IMR-90 (cell line): ENCODE measurements at regions not wholly inside any gene's neighbourhood (a gene's known extent, or its start where the extent isn't known, plus 50 kb on each side); places are given as distances from the start of the nearest gene placed in this dataset.

Experiments
- ATAC-seq: fragments of 200-7000 bp; cut with Tn5 transposase; 2 replicates; pipeline ENCODE4 v1.9.1; 2020; ENCODE audit warnings: low read depth, mild to moderate bottlenecking, moderate library complexity
- BruUV-seq: library from RNA; stranded (reverse); fragments of 400-500 nt; replicated peaks from 2 replicates; lab custom pipeline; 2021; lab: Mats Ljungman, UMichigan
- CTCF ChIA-PET: fragments of 300-600 bp; formaldehyde crosslinking; extraction: SDS; loops from one replicate; lab custom pipeline; 2021; ENCODE audit warnings: antibody characterized with exemption; lab: Yijun Ruan, JAX
- POLR2A ChIA-PET: fragments of 300-600 bp; sonication (Branson Sonifier 250); formaldehyde crosslinking; loops from one replicate; lab custom pipeline; 2022; ENCODE audit warnings: antibody characterized with exemption; ENCODE audit not compliant: unreplicated experiment; lab: Charles Lee
- DNase-seq: peaks from one replicate; pipeline ENCODE4 v3.0.0; 2013
- H2AFZ ChIP-seq: replicated peaks from 2 replicates; pipeline ENCODE3; 2013; ENCODE audit warnings: low read length, mild to moderate bottlenecking; ENCODE audit not compliant: poor library complexity
- H2AK5ac ChIP-seq: 2 replicates; pipeline ENCODE4 v1.6.1; 2013; ENCODE audit warnings: low read depth, low read length, inconsistent platforms
- H2AK9ac ChIP-seq: replicated peaks from 2 replicates; pipeline ENCODE3; 2013; ENCODE audit warnings: mild to moderate bottlenecking, low read depth, low read length, moderate library complexity; ENCODE audit not compliant: poor library complexity
- H2BK120ac ChIP-seq: 2 replicates; pipeline ENCODE4 v1.6.1; 2013; ENCODE audit warnings: low read depth, low read length, inconsistent platforms
- H2BK15ac ChIP-seq: 3 replicates; pipeline ENCODE4 v1.6.1; 2013; ENCODE audit warnings: low read depth, low read length, inconsistent platforms
- H2BK20ac ChIP-seq: 2 replicates; pipeline ENCODE4 v1.6.1; 2013; ENCODE audit warnings: low read depth, mild to moderate bottlenecking, inconsistent platforms, low read length, moderate library complexity
- H2BK5ac ChIP-seq: 2 replicates; pipeline ENCODE4 v1.6.1; 2013; ENCODE audit warnings: mild to moderate bottlenecking, low read depth, low read length, inconsistent platforms; ENCODE audit not compliant: poor library complexity, severe bottlenecking
- H3K14ac ChIP-seq: replicated peaks from 2 replicates; pipeline ENCODE4 v1.6.1; 2013; ENCODE audit warnings: low read depth, low read length, inconsistent platforms
- H3K18ac ChIP-seq: 2 replicates; pipeline ENCODE4 v1.6.1; 2013; ENCODE audit warnings: low read depth, low read length, control low read depth
- H3K23ac ChIP-seq: 2 replicates; pipeline ENCODE4 v1.6.1; 2013; ENCODE audit warnings: low read depth, low read length, inconsistent platforms
- H3K27ac ChIP-seq: 2 replicates; pipeline ENCODE4 v1.5.1; 2013; ENCODE audit warnings: mild to moderate bottlenecking, control low read depth, low read length; ENCODE audit not compliant: insufficient read depth
- H3K27me3 ChIP-seq: 2 replicates; pipeline ENCODE4 v1.6.1; 2013; ENCODE audit warnings: low read length; ENCODE audit not compliant: control insufficient read depth, insufficient read depth
- H3K36me3 ChIP-seq: 2 replicates; pipeline ENCODE4 v1.6.1; 2013; ENCODE audit warnings: low read length, mixed read lengths; ENCODE audit not compliant: control insufficient read depth, insufficient read depth
- H3K4ac ChIP-seq: 2 replicates; pipeline ENCODE4 v1.6.1; 2013; ENCODE audit warnings: low read depth, low read length, inconsistent platforms
- H3K4me1 ChIP-seq: 2 replicates; pipeline ENCODE4 v1.6.1; 2013; ENCODE audit warnings: low read length, mixed read lengths; ENCODE audit not compliant: control insufficient read depth, insufficient read depth
- H3K4me2 ChIP-seq: 2 replicates; pipeline ENCODE4 v1.6.1; 2013; ENCODE audit warnings: low read depth, mild to moderate bottlenecking, control low read depth, low read length, moderate library complexity
- H3K4me3 ChIP-seq: 2 replicates; pipeline ENCODE4 v1.5.1; 2013; ENCODE audit warnings: low read depth, mild to moderate bottlenecking, control low read depth, low read length, moderate library complexity; ENCODE audit not compliant: insufficient read depth
- H3K56ac ChIP-seq: 2 replicates; pipeline ENCODE4 v1.6.1; 2013; ENCODE audit warnings: low read length, inconsistent platforms; ENCODE audit not compliant: insufficient read depth; ENCODE audit errors: extremely low read depth
- H3K79me1 ChIP-seq, 2 experiments: 2 replicates each; pipeline ENCODE4 v1.6.1; 2013; ENCODE audit warnings: low read length in 2 of 2, inconsistent platforms in 1 of 2, low read depth in 1 of 2
- H3K9ac ChIP-seq: 2 replicates; pipeline ENCODE4 v1.6.1; 2013; ENCODE audit warnings: low read depth, low read length, control low read depth
- H3K9me1 ChIP-seq: 2 replicates; pipeline ENCODE4 v1.6.1; 2013; ENCODE audit warnings: low read length, inconsistent platforms; ENCODE audit not compliant: insufficient read depth
- H3K9me3 ChIP-seq: 2 replicates; pipeline ENCODE4 v1.6.1; 2013; ENCODE audit warnings: low read length; ENCODE audit not compliant: control insufficient read depth, insufficient read depth
- H4K20me1 ChIP-seq: 2 replicates; pipeline ENCODE4 v1.6.1; 2013; ENCODE audit warnings: low read length, inconsistent platforms; ENCODE audit not compliant: insufficient read depth
- H4K5ac ChIP-seq: 2 replicates; pipeline ENCODE4 v1.6.1; 2013; ENCODE audit warnings: mild to moderate bottlenecking, low read depth, low read length, control low read depth
- H4K8ac ChIP-seq, 2 experiments: 2 replicates each; pipeline ENCODE4 v1.6.1; 2013; ENCODE audit warnings: low read depth in 2 of 2, low read length in 2 of 2, control low read depth in 1 of 2, inconsistent platforms in 1 of 2
- H4K91ac ChIP-seq: 2 replicates; pipeline ENCODE4 v1.6.1; 2013; ENCODE audit warnings: low read depth, low read length, inconsistent platforms; ENCODE audit not compliant: insufficient read depth
- BHLHE40 ChIP-seq: fragments of 150-350 bp; IDR thresholded peaks from 2 replicates; pipeline ENCODE4 v1.6.1; 2016; ENCODE audit warnings: mild to moderate bottlenecking, low read depth, low read length
- CEBPB ChIP-seq: IDR thresholded peaks from 2 replicates; pipeline ENCODE4 v1.6.1; 2012; ENCODE audit warnings: low read depth, low read length, improper control_type of control experiment
- CHD1 ChIP-seq: IDR thresholded peaks from 2 replicates; pipeline ENCODE4 v1.6.1; 2012; ENCODE audit warnings: low read depth, low read length, improper control_type of control experiment
- FOS ChIP-seq: fragments of 150-350 bp; IDR thresholded peaks from 2 replicates; pipeline ENCODE4 v1.6.1; 2016; ENCODE audit warnings: low read depth, low read length
- MAFK ChIP-seq: IDR thresholded peaks from 2 replicates; pipeline ENCODE4 v1.6.1; 2012; ENCODE audit warnings: low read depth, low read length, improper control_type of control experiment
- MAZ ChIP-seq: IDR thresholded peaks from 2 replicates; pipeline ENCODE4 v1.6.1; 2012; ENCODE audit warnings: low read depth, mild to moderate bottlenecking, low read length, improper control_type of control experiment, moderate library complexity, borderline replicate concordance
- MXI1 ChIP-seq: IDR thresholded peaks from 2 replicates; pipeline ENCODE4 v1.6.1; 2012; ENCODE audit warnings: low read depth, mild to moderate bottlenecking, low read length, moderate library complexity, borderline replicate concordance
- NFE2L2 ChIP-seq: fragments of 150-350 bp; IDR thresholded peaks from 2 replicates; pipeline ENCODE4 v1.6.1; 2016; ENCODE audit warnings: low read depth, mild to moderate bottlenecking, low read length
- POLR2A ChIP-seq: IDR thresholded peaks from 2 replicates; pipeline ENCODE4 v1.6.1; 2012; ENCODE audit warnings: mild to moderate bottlenecking, low read depth, low read length
- RAD21 ChIP-seq: IDR thresholded peaks from 2 replicates; pipeline ENCODE4 v1.6.1; 2012; ENCODE audit warnings: low read length, improper control_type of control experiment
- RCOR1 ChIP-seq: IDR thresholded peaks from 2 replicates; pipeline ENCODE4 v1.6.1; 2012; ENCODE audit warnings: mild to moderate bottlenecking, low read length, improper control_type of control experiment; ENCODE audit not compliant: insufficient replicate concordance
- RFX5 ChIP-seq: IDR thresholded peaks from 2 replicates; pipeline ENCODE4 v1.8.0; 2012; ENCODE audit warnings: low read depth, mild to moderate bottlenecking, low read length, moderate library complexity
- SMC3 ChIP-seq: fragments of 150-350 bp; IDR thresholded peaks from 2 replicates; pipeline ENCODE4 v1.6.1; 2016; ENCODE audit warnings: low read depth, mild to moderate bottlenecking, antibody characterized with exemption, low read length, moderate library complexity
- USF2 ChIP-seq: fragments of 150-350 bp; IDR thresholded peaks from 2 replicates; pipeline ENCODE4 v1.6.1; 2017; ENCODE audit warnings: mild to moderate bottlenecking, antibody characterized with exemption, low read length, low read depth
- WGBS, 2 experiments: methylation state at CpG; one replicate each; pipeline versions ENCODE4 v1.1.5 to v1.1.7; 2013; ENCODE audit warnings: missing lambda C conversion rate in 2 of 2; ENCODE audit not compliant: insufficient read length in 1 of 2; ENCODE audit errors: extremely low coverage in 2 of 2; 5-methylcytosine and 5-hydroxymethylcytosine counted together
- dilution Hi-C: fragments of 300-500 bp; cut with HindIII; formaldehyde crosslinking; loops from one replicate; pipeline ENCODE4 v1.14.3; 2018; ENCODE audit warnings: low sequenced_read_pairs; ENCODE audit not compliant: unreplicated experiment
- in situ Hi-C: fragments of 300-500 bp; cut with MboI; formaldehyde crosslinking; loops from 3 replicates; pipeline ENCODE4 v1.14.3; 2019; ENCODE audit warnings: low sequenced_read_pairs, inconsistent platforms, mixed read lengths
- intact Hi-C: fragments of 100-400 bp; cut with micrococcal nuclease; formaldehyde crosslinking; loops from 2 replicates; pipeline ENCODE4 v1.10.0; 2022
- TF ChIP-seq, protein P1 (sequence below): fragments of 150-350 bp; IDR thresholded peaks from 2 replicates; pipeline ENCODE4 v1.6.1; 2016; ENCODE audit warnings: low read depth, mild to moderate bottlenecking, low read length, moderate library complexity, borderline replicate concordance

DNA sequence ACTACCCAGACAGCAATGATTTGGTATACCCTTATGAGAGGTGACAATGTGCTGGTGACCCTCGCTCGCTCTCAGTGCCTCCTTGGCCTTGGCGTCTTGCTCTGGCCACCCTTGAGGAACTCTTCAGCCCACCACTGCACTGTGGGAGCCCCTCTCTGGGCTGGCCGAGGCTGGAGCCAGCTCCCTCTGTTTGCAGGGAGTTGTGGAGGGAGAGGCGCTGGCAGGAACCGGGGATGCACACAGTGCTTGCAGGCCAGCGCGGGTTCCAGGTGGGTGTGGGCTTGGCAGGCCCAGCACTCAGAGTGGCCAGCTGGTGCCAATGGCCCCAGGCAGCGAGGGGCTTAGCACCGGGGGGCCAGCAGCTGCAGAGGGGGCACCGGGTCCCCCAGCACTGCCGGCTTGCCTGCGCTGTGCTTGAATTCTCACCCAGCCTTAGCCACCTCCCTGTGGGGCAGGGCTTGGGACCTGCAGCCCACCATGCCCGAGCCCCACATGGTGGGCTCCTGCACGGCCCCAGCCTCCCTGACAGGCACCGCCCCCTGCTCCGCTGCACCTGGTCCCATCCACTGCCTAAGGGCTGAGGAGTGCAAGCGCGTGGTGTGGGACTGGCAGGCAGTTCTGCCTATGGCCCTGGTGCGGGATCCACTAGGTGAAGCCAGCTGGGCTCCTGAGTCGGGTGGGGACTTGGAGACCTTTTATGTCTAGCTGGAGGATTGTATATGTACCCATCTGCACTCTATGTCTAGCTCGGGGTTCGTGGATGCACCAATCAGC lies 857.0 kb upstream of the IGFBP7 start:
- H3K56ac ChIP-seq: no peak overlapping the region
- H2AK9ac ChIP-seq: no peak overlapping the region
- H2BK20ac ChIP-seq: no peak overlapping the region
- H3K4me1 ChIP-seq: no peaks in the 10 kb centered on the region
- TF ChIP-seq MAFK: no peak
- no peak for TF ChIP-seq SMC3
- TF ChIP-seq RFX5: no peak
- TF ChIP-seq RCOR1: no peak
- TF ChIP-seq RAD21: no peak
- no peak for TF ChIP-seq CHD1
- no peak for TF ChIP-seq BHLHE40
- TF ChIP-seq, protein P1, sequence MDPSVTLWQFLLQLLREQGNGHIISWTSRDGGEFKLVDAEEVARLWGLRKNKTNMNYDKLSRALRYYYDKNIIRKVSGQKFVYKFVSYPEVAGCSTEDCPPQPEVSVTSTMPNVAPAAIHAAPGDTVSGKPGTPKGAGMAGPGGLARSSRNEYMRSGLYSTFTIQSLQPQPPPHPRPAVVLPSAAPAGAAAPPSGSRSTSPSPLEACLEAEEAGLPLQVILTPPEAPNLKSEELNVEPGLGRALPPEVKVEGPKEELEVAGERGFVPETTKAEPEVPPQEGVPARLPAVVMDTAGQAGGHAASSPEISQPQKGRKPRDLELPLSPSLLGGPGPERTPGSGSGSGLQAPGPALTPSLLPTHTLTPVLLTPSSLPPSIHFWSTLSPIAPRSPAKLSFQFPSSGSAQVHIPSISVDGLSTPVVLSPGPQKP: no peak
- no peak for TF ChIP-seq FOS
- TF ChIP-seq MAZ: no peak
- TF ChIP-seq USF2: no peak
- no peak for TF ChIP-seq NFE2L2
- TF ChIP-seq CEBPB: no peak
- TF ChIP-seq MXI1: no peak
- TF ChIP-seq POLR2A: no peak
- no peak overlapping the region for H4K5ac ChIP-seq
- H2AK5ac ChIP-seq: no peak overlapping the region
- DNase-seq (no peak), ATAC-seq (no peak)
- no peak overlapping the region for H4K8ac ChIP-seq
- H2BK120ac ChIP-seq: no peak overlapping the region
- H3K18ac ChIP-seq: no peak overlapping the region
- no peaks in the 10 kb centered on the region for H3K9me1 ChIP-seq
- H3K4me3 ChIP-seq: no peak overlapping the region
- no peak overlapping the region for H3K4me2 ChIP-seq
- 47% methylated on average over 2 of the region's 23 CpGs; no CpG with 5 or more reads in 1 of the 2 experiments for WGBS, 2 experiments
- in situ Hi-C loops (no loop called here), dilution Hi-C loops (no loop called here), intact Hi-C loops (no loop called here)
- no peak overlapping the region for H3K23ac ChIP-seq
- ChIA-PET CTCF (no interaction called here), POLR2A (no interaction called here)
- no peak overlapping the region for H2BK5ac ChIP-seq
- no peak overlapping the region for H4K91ac ChIP-seq
- H3K14ac ChIP-seq: no peak overlapping the region
- H2AFZ ChIP-seq: no peak overlapping the region
- H3K79me1 ChIP-seq: no peaks in the 10 kb centered on the region
- peaks cover 5% of the 10 kb centered on the region; the same call in 1 of the 2 replicates for H3K9me3 ChIP-seq
- no peaks in the 10 kb centered on the region for H3K27me3 ChIP-seq
- no peak overlapping the region for H3K4ac ChIP-seq
- BruUV-seq: no TSS peak
- no peak overlapping the region for H3K9ac ChIP-seq
- no peaks in the 10 kb centered on the region for H3K36me3 ChIP-seq
- H2BK15ac ChIP-seq: no peak overlapping the region
- no peak overlapping the region for H3K27ac ChIP-seq
- H4K20me1 ChIP-seq: no peaks in the 10 kb centered on the region
